Natural killer cell treated with Interleukin-12 subunit alpha and Interleukin-12 subunit beta and Interleukin-15 and Interleukin-18, amount 100 ng/mL, for 72 hours (primary cell): ENCODE measurements at regions not wholly inside any gene's neighbourhood (a gene's known extent, or its start where the extent isn't known, plus 50 kb on each side); places are given as distances from the start of the nearest gene placed in this dataset.

ENCODE experiments used
- ATAC-seq, 2 donors: fragments of 150-1000 bp; cut with Tn5 transposase in 1 of 2; sonication (Bioruptor Pico), chemical (Tn5 transposase) in 1 of 2; 2 replicates each; pipeline ENCODE4 v1.10.0; 2021
- DNase-seq: peaks from one replicate; pipeline ENCODE4 v3.0.0; 2022; ENCODE audit warnings: low spot score
- H3K27ac Mint-ChIP-seq, 2 donors: 1 replicate in 1 of 2; 2 replicates in 1 of 2; pipeline ENCODE4 v1.8.0; 2022; ENCODE audit warnings: mixed read lengths in 2 of 2, mild to moderate bottlenecking in 1 of 2, moderate library complexity in 1 of 2
- H3K27me3 Mint-ChIP-seq, 2 donors: 1 replicate in 1 of 2; 2 replicates in 1 of 2; pipeline ENCODE4 v1.8.0; 2022; ENCODE audit warnings: mixed read lengths in 2 of 2
- H3K36me3 Mint-ChIP-seq: one replicate; pipeline ENCODE4 v1.8.0; 2022; ENCODE audit warnings: mixed read lengths
- H3K4me1 Mint-ChIP-seq, 2 donors: 1 replicate in 1 of 2; 2 replicates in 1 of 2; pipeline ENCODE4 v1.8.0; 2022; ENCODE audit warnings: low read depth in 2 of 2, mixed read lengths in 2 of 2, mild to moderate bottlenecking in 1 of 2
- H3K4me3 Mint-ChIP-seq: one replicate; pipeline ENCODE4 v1.8.0; 2022; ENCODE audit warnings: mixed read lengths
- H3K9me3 Mint-ChIP-seq: 2 replicates; pipeline ENCODE4 v1.8.0; 2022; ENCODE audit warnings: mixed read lengths

GRCh38 chr21:35617491-35617890, 442.8 kb downstream of the SETD4 start:
- DNase-seq (no peak), ATAC-seq (no peak)
- H3K27ac Mint-ChIP-seq = no peak overlapping the region
- H3K9me3 Mint-ChIP-seq = no peaks in the 10 kb centered on the region
- H3K36me3 Mint-ChIP-seq = no peaks in the 10 kb centered on the region
- peaks cover 21 to 22% of the 10 kb centered on the region in 2 donors for H3K27me3 Mint-ChIP-seq
- no peak overlapping the region for H3K4me3 Mint-ChIP-seq
- H3K4me1 Mint-ChIP-seq = peaks cover 9 to 12% of the 10 kb centered on the region in 2 donors

- no peak overlapping the region for H3K4me3 Mint-ChIP-seq
- H3K9me3 Mint-ChIP-seq = no peaks in the 10 kb centered on the region
- H3K36me3 Mint-ChIP-seq = no peaks in the 10 kb centered on the region
- peaks cover 9 to 12% of the 10 kb centered on the region in 2 donors for H3K4me1 Mint-ChIP-seq
- DNase-seq = no peak
- no peak overlapping the region for H3K27ac Mint-ChIP-seq
- ATAC-seq = no peak
- peaks cover 28 to 29% of the 10 kb centered on the region in 2 donors for H3K27me3 Mint-ChIP-seq
Observed at GRCh38 chr21:35616090-35616489, 444.2 kb downstream of the SETD4 start.

DNA sequence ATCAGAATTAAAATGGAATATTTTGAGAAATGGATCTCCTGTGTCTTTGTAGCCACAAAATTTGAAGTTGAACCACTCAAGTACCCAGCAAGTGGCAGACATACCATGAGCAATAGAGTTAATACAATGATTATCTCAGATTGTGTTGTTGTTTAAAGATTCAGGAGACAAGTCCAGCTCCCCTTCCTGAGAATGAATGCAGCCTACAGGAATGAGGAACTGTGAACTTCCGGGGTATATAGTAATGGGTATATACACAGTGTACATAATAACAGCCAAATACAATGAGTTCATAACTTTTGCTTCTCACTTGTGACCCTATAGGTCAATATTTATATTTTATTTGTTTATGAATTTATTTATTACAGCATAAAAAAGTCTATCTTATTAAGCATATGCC, 445.0 kb downstream of the SETD4 start:
- DNase-seq (no peak), ATAC-seq (no peak)
- Mint-ChIP-seq H3K36me3 (no peaks in the 10 kb centered on the region), H3K9me3 (no peaks in the 10 kb centered on the region), H3K4me3 (no peak overlapping the region), H3K4me1 (peaks cover 9 to 12% of the 10 kb centered on the region in 2 donors), H3K27me3 (peaks cover 31 to 37% of the 10 kb centered on the region in 2 donors), H3K27ac (no peak overlapping the region)

DNA sequence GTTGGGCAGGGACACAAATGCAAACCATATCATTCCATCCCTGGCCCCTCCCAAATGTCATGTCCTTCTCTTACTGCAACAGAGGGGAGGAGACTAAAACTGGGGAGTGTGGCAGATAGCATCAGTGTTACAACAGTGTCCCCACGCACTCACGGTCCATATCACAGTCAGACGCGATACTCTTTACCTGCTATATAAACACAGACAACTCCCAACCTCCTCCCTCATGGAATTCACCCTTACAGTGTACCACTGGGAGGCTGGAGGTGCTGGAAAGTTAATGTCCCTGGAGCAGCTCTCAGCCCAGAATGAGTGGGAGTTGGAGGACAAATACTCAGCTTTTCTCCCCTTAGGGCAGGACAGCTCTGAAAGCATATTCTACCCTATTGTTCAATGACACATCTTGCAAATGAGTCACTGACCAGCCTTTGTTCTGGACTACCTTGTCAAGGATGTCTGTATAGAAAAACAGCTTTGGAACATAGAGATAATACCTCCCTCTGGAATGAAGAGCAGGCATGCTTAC, 445.9 kb downstream of the SETD4 start:
- H3K27me3 Mint-ChIP-seq = peaks cover 29 to 38% of the 10 kb centered on the region in 2 donors

DNA sequence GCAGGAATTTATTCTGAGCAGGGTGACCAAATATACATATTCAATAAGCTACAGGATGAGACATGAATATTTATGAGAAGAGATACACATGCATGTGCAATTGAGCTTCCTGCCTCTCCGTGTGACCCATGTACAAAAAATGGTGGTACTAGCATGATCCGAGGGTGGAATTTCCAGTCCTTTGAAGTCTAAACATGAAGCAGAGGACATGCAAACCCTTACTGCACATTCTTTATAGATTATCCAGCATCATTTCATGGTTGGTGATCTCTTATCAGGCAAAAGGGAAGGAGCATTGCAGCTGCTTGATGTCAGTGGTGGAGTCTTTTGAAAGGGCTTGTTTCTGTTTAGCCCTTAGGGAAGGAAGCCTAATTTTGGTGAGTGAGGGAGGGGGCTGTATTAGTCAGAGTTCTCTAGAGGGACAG, 448.6 kb downstream of the SETD4 start:
- H3K36me3 Mint-ChIP-seq = no peaks in the 10 kb centered on the region
- H3K4me1 Mint-ChIP-seq = peaks cover 9 to 12% of the 10 kb centered on the region in 2 donors
- DNase-seq (no peak), ATAC-seq (no peak)
- H3K27me3 Mint-ChIP-seq = peaks cover 24 to 30% of the 10 kb centered on the region in 2 donors
- H3K9me3 Mint-ChIP-seq = no peaks in the 10 kb centered on the region
- no peak overlapping the region for H3K27ac Mint-ChIP-seq
- no peak overlapping the region for H3K4me3 Mint-ChIP-seq

More for the DNA sequence above, 445.9 kb downstream of the SETD4 start:
- peak; percentile 31 to 40 for ATAC-seq
- DNase-seq = no peak
- H3K4me3 Mint-ChIP-seq = no peak overlapping the region
- H3K27ac Mint-ChIP-seq = no peak overlapping the region
- H3K4me1 Mint-ChIP-seq = peaks cover 9 to 12% of the 10 kb centered on the region in 2 donors
- H3K9me3 Mint-ChIP-seq = no peaks in the 10 kb centered on the region
- no peaks in the 10 kb centered on the region for H3K36me3 Mint-ChIP-seq

GRCh38 chr21:35609263-35609662, 451.1 kb downstream of the SETD4 start:
- Mint-ChIP-seq H3K9me3 (no peaks in the 10 kb centered on the region), H3K4me3 (no peak overlapping the region), H3K27ac (no peak overlapping the region), H3K4me1 (peaks cover 7% of the 10 kb centered on the region in 2 donors), H3K27me3 (peaks cover 24 to 30% of the 10 kb centered on the region in 2 donors), H3K36me3 (no peaks in the 10 kb centered on the region)
- DNase-seq = no peak
- no peak for ATAC-seq

- H3K27me3 Mint-ChIP-seq = peaks cover 30 to 36% of the 10 kb centered on the region in 2 donors
- no peaks in the 10 kb centered on the region for H3K4me1 Mint-ChIP-seq
- H3K27ac Mint-ChIP-seq = no peak overlapping the region
- no peak for DNase-seq
- no peaks in the 10 kb centered on the region for H3K9me3 Mint-ChIP-seq
- ATAC-seq = no peak
- no peaks in the 10 kb centered on the region for H3K36me3 Mint-ChIP-seq
- no peak overlapping the region for H3K4me3 Mint-ChIP-seq
Observed at GRCh38 chr21:35607406-35607805, 452.9 kb downstream of the SETD4 start.

- no peak overlapping the region for H3K4me3 Mint-ChIP-seq
- no peaks in the 10 kb centered on the region for H3K4me1 Mint-ChIP-seq
- peaks cover 29 to 38% of the 10 kb centered on the region in 2 donors for H3K27me3 Mint-ChIP-seq
- DNase-seq = no peak
- no peak overlapping the region for H3K27ac Mint-ChIP-seq
- no peaks in the 10 kb centered on the region for H3K9me3 Mint-ChIP-seq
- no peaks in the 10 kb centered on the region for H3K36me3 Mint-ChIP-seq
- ATAC-seq = peak in 1 of 2 donors; percentile 44
Observed at GRCh38 chr21:35606578-35606977, 453.7 kb downstream of the SETD4 start.

GRCh38 chr21:35606146-35606545, 454.2 kb downstream of the SETD4 start:
- Mint-ChIP-seq H3K36me3 (no peaks in the 10 kb centered on the region), H3K4me1 (no peaks in the 10 kb centered on the region), H3K4me3 (no peak overlapping the region), H3K27ac (no peak overlapping the region), H3K9me3 (no peaks in the 10 kb centered on the region), H3K27me3 (peaks cover 27 to 36% of the 10 kb centered on the region in 2 donors)
- ATAC-seq (no peak), DNase-seq (no peak)

- H3K4me3 Mint-ChIP-seq = no peak overlapping the region
- DNase-seq (no peak), ATAC-seq (peak in 1 of 2 donors; percentile 36)
- H3K4me1 Mint-ChIP-seq = no peaks in the 10 kb centered on the region
- H3K9me3 Mint-ChIP-seq = no peaks in the 10 kb centered on the region
- H3K36me3 Mint-ChIP-seq = no peaks in the 10 kb centered on the region
- H3K27ac Mint-ChIP-seq = no peak overlapping the region
- peaks cover 13 to 19% of the 10 kb centered on the region in 2 donors for H3K27me3 Mint-ChIP-seq
Observed at GRCh38 chr21:35603494-35603893, 456.8 kb downstream of the SETD4 start.

DNA sequence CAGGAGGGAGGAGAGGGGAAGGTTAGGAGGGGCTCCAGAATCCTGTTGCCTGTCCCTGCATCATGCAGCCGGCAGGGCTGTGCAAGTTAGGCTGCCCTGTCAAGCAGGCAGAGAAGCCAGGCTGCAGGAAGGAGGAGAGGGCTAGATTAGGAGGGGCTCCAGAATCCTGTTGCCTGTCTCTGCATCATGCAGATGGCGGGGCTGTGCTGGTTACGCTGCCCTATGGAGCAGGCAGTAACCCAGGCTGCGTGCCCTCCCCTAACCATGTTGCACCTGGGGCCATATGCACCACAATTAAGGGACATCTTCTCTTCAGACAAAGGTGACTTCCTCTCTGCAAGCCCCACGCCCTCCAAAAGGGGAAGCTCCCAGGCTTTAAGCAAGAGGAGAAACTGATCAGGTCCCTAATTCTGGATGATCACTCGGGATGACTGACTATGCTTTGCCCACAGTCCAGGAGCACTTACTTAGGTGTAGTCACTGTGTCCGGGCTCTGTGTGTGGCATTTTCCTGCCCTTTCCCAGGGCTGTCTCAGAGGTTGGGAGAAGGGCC, 457.4 kb downstream of the SETD4 start:
- Mint-ChIP-seq H3K27me3 (peaks cover 12 to 19% of the 10 kb centered on the region in 2 donors), H3K4me1 (no peaks in the 10 kb centered on the region), H3K4me3 (no peak overlapping the region), H3K27ac (no peak overlapping the region), H3K9me3 (no peaks in the 10 kb centered on the region), H3K36me3 (no peaks in the 10 kb centered on the region)
- DNase-seq = no peak
- ATAC-seq = peak; percentile 13 to 51

DNA sequence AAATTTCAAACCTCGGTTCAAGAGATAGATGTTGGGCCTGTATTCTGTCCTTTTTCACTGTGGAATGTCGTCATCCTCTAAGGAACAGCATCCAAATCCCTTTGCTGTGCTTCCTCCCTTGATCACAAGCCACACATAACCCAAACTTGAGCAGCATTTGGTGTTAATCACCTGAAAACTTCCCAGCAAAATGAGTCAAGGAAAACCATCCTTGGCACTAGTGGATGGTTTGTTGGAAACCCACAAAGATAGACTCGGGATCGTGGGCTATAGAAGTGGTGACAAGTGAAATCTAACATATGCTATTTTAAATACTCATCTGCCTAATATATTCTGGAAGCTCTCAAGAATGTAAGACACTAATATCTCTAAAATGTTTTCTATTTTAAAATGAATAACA, 459.1 kb downstream of the SETD4 start:
- ATAC-seq (no peak), DNase-seq (no peak)
- Mint-ChIP-seq H3K27ac (no peak overlapping the region), H3K36me3 (no peaks in the 10 kb centered on the region), H3K4me1 (no peaks in the 10 kb centered on the region), H3K9me3 (no peaks in the 10 kb centered on the region), H3K27me3 (peaks cover 12 to 22% of the 10 kb centered on the region in 2 donors), H3K4me3 (no peak overlapping the region)

- ATAC-seq (no peak), DNase-seq (no peak)
- Mint-ChIP-seq H3K4me3 (no peak overlapping the region), H3K9me3 (no peaks in the 10 kb centered on the region), H3K27me3 (peaks cover 19 to 21% of the 10 kb centered on the region in 2 donors), H3K36me3 (no peaks in the 10 kb centered on the region), H3K27ac (no peak overlapping the region), H3K4me1 (no peaks in the 10 kb centered on the region)
Observed at GRCh38 chr21:35599164-35599563, 461.2 kb downstream of the SETD4 start.

- Mint-ChIP-seq H3K4me1 (no peaks in the 10 kb centered on the region), H3K36me3 (no peaks in the 10 kb centered on the region), H3K4me3 (no peak overlapping the region), H3K27ac (no peak overlapping the region), H3K9me3 (no peaks in the 10 kb centered on the region), H3K27me3 (peaks cover 16 to 27% of the 10 kb centered on the region in 2 donors)
- ATAC-seq (no peak), DNase-seq (no peak)
Observed at GRCh38 chr21:35597750-35598339, 462.5 kb downstream of the SETD4 start.
